ENCODE measurements at regions not wholly inside any gene's neighbourhood (a gene's known extent, or its start where the extent isn't known, plus 50 kb on each side); places are given as distances from the start of the nearest gene placed in this dataset.

- no peak overlapping the region for H3K27ac ChIP-seq (ENCODE audit: insufficient read depth, low read depth, low read length)
- ChIA-PET CTCF (no interaction called here), POLR2A (no interaction called here)
- no peaks in the 10 kb centered on the region for H4K20me1 ChIP-seq (replicated peaks; ENCODE audit: control insufficient read depth, extremely low read depth, insufficient read depth, low read length)
- DNase-seq (ENCODE audit: low read depth, low spot score): no peak
- H3K4me2 ChIP-seq (ENCODE audit: insufficient read depth, low read length): no peak overlapping the region
- no peaks in the 10 kb centered on the region for H3K9me1 ChIP-seq (replicated peaks; ENCODE audit: control insufficient read depth, extremely low read depth, insufficient read depth, low read length)
- no peaks in the 10 kb centered on the region for H3K79me2 ChIP-seq (ENCODE audit: control insufficient read depth, insufficient read depth, low read length)
- FAIRE-seq: no peak
- intact Hi-C loops (cut with micrococcal nuclease): no loop called here
- H3K9ac ChIP-seq (replicated peaks; ENCODE audit: extremely low read depth, insufficient read depth, low read length): no peak overlapping the region
- H3K36me3 ChIP-seq (ENCODE audit: control insufficient read depth in 2 of 2, extremely low read depth in 1 of 2, insufficient read depth in 2 of 2, low read length in 2 of 2): no peaks in the 10 kb centered on the region
- no peaks in the 10 kb centered on the region for H3K27me3 ChIP-seq (ENCODE audit: control insufficient read depth in 2 of 2, insufficient read depth in 2 of 2, low read length in 2 of 2)
- no peaks in the 10 kb centered on the region for H3K4me1 ChIP-seq (ENCODE audit: control insufficient read depth, extremely low read depth, insufficient read depth, low read length)
- H2AFZ ChIP-seq (ENCODE audit: low read depth, low read length): no peak overlapping the region
- peaks cover 2% of the 10 kb centered on the region for H3K9me3 ChIP-seq (replicated peaks; ENCODE audit: control insufficient read depth, insufficient read depth, low read length)
- dilution Hi-C loops (cut with MboI; ENCODE audit: extremely low pct_ligation_motif_present, low sequenced_read_pairs): no loop called here
- TF ChIP-seq EZH2 (IDR thresholded peaks at IDR 0.05; ENCODE audit: borderline replicate concordance, low read depth, low read length, severe bottlenecking) (no peak), FOS (IDR thresholded peaks at IDR 0.05; ENCODE audit: borderline replicate concordance, insufficient read depth, low read length) (no peak), MYC (IDR thresholded peaks at IDR 0.05; ENCODE audit: low read depth, low read length) (no peak), CTCF (IDR thresholded peaks at IDR 0.05; ENCODE audit: extremely low read depth in 1 of 2, insufficient read depth in 1 of 2, low read depth in 1 of 2, low read length in 2 of 2) (no peak), JUN (IDR thresholded peaks at IDR 0.05; ENCODE audit: borderline replicate concordance, insufficient read depth, insufficient read length, low read depth) (no peak), POLR2AphosphoS5 (IDR thresholded peaks at IDR 0.05; ENCODE audit: insufficient read depth, low read depth, low read length) (no peak), POLR2A (IDR thresholded peaks at IDR 0.05; ENCODE audit: low read depth, low read length) (no peak), GATA2 (IDR thresholded peaks at IDR 0.05; ENCODE audit: insufficient read depth, insufficient read length, low read depth, low read length) (no peak)
- TF ChIP-seq, protein P1, sequence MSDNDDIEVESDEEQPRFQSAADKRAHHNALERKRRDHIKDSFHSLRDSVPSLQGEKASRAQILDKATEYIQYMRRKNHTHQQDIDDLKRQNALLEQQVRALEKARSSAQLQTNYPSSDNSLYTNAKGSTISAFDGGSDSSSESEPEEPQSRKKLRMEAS (IDR thresholded peaks at IDR 0.05; ENCODE audit: insufficient read depth, insufficient read length): no peak
- BruUV-seq (replicated peaks): no TSS peak
- no peak overlapping the region for H3K4me3 ChIP-seq (replicated peaks in 1 of 3; ENCODE audit: insufficient read depth in 1 of 3, low read depth in 1 of 3, low read length in 3 of 3)
Observed at GRCh38 chr2:13986119-13986720, 646.3 kb upstream of the LRATD1 start.

Data from endothelial cell of umbilical vein (primary cell).